Epithelial cell of esophagus (primary cell): ENCODE measurements at regions not wholly inside any gene's neighbourhood (a gene's known extent, or its start where the extent isn't known, plus 50 kb on each side); places are given as distances from the start of the nearest gene placed in this dataset.
"Not testable (repeated sequence)": the region's sequence is repeated elsewhere in the genome, so short reads cannot be mapped to it uniquely, and the experiment has no call there.

Source experiments
- DNase-seq: peaks from one replicate; pipeline ENCODE4 v3.0.0; 2010; ENCODE audit warnings: low read depth
- H3K4me3 ChIP-seq: 2 replicates; pipeline ENCODE4 v1.5.1; 2011; ENCODE audit warnings: mild to moderate bottlenecking, low read length, control low read depth
- CTCF ChIP-seq: IDR thresholded peaks from 2 replicates; pipeline ENCODE4 v1.5.1; 2011; ENCODE audit warnings: low read depth, mild to moderate bottlenecking, low read length, control low read depth, inconsistent platforms; ENCODE audit not compliant: insufficient read depth; ENCODE audit errors: missing control alignments

- H3K4me3 ChIP-seq: peak overlapping the region; percentile 12
- DNase-seq: no peak
- no peak for TF ChIP-seq CTCF
These were observed 151.8 kb downstream of the ANKRD30BL start for GRCh38 chr2:132009874-132010521.

- no peak for DNase-seq
- no peak for TF ChIP-seq CTCF
- H3K4me3 ChIP-seq: peak overlapping the region; percentile 12
These were observed 152.4 kb downstream of the ANKRD30BL start for GRCh38 chr2:132009177-132009873.

GRCh38 chr2:131990751-131991150 lies 171.0 kb downstream of the ANKRD30BL start:
- DNase-seq, H3K4me3 ChIP-seq: not testable (repeated sequence)

- not testable (repeated sequence) for DNase-seq, H3K4me3 ChIP-seq
These were observed 195.1 kb downstream of the ANKRD30BL start for GRCh38 chr2:131966671-131967070.

- DNase-seq: no peak
These were observed 195.5 kb downstream of the ANKRD30BL start for GRCh38 chr2:131966256-131966655.

GRCh38 chr2:131958019-131958609 lies 203.6 kb downstream of the ANKRD30BL start:
- H3K4me3 ChIP-seq: not testable (repeated sequence)
- peak; percentile 16 for DNase-seq

More at GRCh38 chr2:131966256-131966655, 195.5 kb downstream of the ANKRD30BL start:
- no peak overlapping the region for H3K4me3 ChIP-seq
- no peak for TF ChIP-seq CTCF

GRCh38 chr2:131948641-131949040 lies 213.1 kb downstream of the ANKRD30BL start:
- not testable (repeated sequence) for DNase-seq, H3K4me3 ChIP-seq

- DNase-seq: peak; percentile 10
- H3K4me3 ChIP-seq: not testable (repeated sequence)
These were observed 238.5 kb downstream of the ANKRD30BL start for GRCh38 chr2:131923287-131923686.

GRCh38 chr2:131922854-131923253 lies 238.9 kb downstream of the ANKRD30BL start:
- H3K4me3 ChIP-seq, DNase-seq: not testable (repeated sequence)
